ENCODE measurements at regions not wholly inside any gene's neighbourhood (a gene's known extent, or its start where the extent isn't known, plus 50 kb on each side); places are given as distances from the start of the nearest gene placed in this dataset.
"Not testable (repeated sequence)": the region's sequence is repeated elsewhere in the genome, so short reads cannot be mapped to it uniquely, and the experiment has no call there.

GRCh38 chr11:46180736-46181135 lies 59.5 kb upstream of the PHF21A start:
- DNase-seq (ENCODE audit: low read depth in 1 of 2, low spot score in 1 of 2): no peak
- no peak overlapping the region for H3K4me3 ChIP-seq (replicated peaks; ENCODE audit: insufficient read depth, low read length)
- no peak overlapping the region for H3K27ac ChIP-seq (replicated peaks)
- peaks cover 2% of the 10 kb centered on the region for H3K27me3 ChIP-seq (ENCODE audit: insufficient read depth, poor library complexity, severe bottlenecking)
- TF ChIP-seq GABPA (IDR thresholded peaks at IDR 0.05; ENCODE audit: low read depth) (no peak), POLR2AphosphoS5 (IDR thresholded peaks at IDR 0.05; ENCODE audit: low read depth) (no peak), SPI1 (IDR thresholded peaks at IDR 0.05; ENCODE audit: borderline replicate concordance, low read depth) (no peak)

GRCh38 chr11:46178513-46178912 lies 57.3 kb upstream of the PHF21A start:
- no peak for DNase-seq (ENCODE audit: low read depth in 1 of 2, low spot score in 1 of 2)
- no peak overlapping the region for H3K27ac ChIP-seq (replicated peaks)
- peaks cover 2% of the 10 kb centered on the region for H3K27me3 ChIP-seq (ENCODE audit: insufficient read depth, poor library complexity, severe bottlenecking)
- no peak overlapping the region for H3K4me3 ChIP-seq (replicated peaks; ENCODE audit: insufficient read depth, low read length)
- TF ChIP-seq SPI1 (IDR thresholded peaks at IDR 0.05; ENCODE audit: borderline replicate concordance, low read depth): no peak
- TF ChIP-seq REST (IDR thresholded peaks at IDR 0.05; ENCODE audit: insufficient replicate concordance, low read depth): no peak
- no peak for TF ChIP-seq POLR2AphosphoS5 (IDR thresholded peaks at IDR 0.05; ENCODE audit: low read depth)
- TF ChIP-seq CTCF (IDR thresholded peaks at IDR 0.05; ENCODE audit: insufficient read depth, low read length): no peak
- no peak for TF ChIP-seq GABPA (IDR thresholded peaks at IDR 0.05; ENCODE audit: low read depth)

- TF ChIP-seq CTCF (IDR thresholded peaks at IDR 0.05; ENCODE audit: insufficient read depth, low read length) (no peak), SPI1 (IDR thresholded peaks at IDR 0.05; ENCODE audit: borderline replicate concordance, low read depth) (no peak), GABPA (IDR thresholded peaks at IDR 0.05; ENCODE audit: low read depth) (no peak), POLR2AphosphoS5 (IDR thresholded peaks at IDR 0.05; ENCODE audit: low read depth) (no peak)
- no peak overlapping the region for H3K27ac ChIP-seq (replicated peaks)
- H3K4me3 ChIP-seq (replicated peaks; ENCODE audit: insufficient read depth, low read length): no peak overlapping the region
- no peak for DNase-seq (ENCODE audit: low read depth in 1 of 2, low spot score in 1 of 2)
- H3K27me3 ChIP-seq (ENCODE audit: insufficient read depth, poor library complexity, severe bottlenecking): peaks cover 2% of the 10 kb centered on the region
These were observed 55.2 kb upstream of the PHF21A start for GRCh38 chr11:46176421-46176820.

- Histone ChIP-seq H3K27me3 (ENCODE audit: insufficient read depth, poor library complexity, severe bottlenecking) (no peaks in the 10 kb centered on the region), H3K4me3 (replicated peaks; ENCODE audit: insufficient read depth, low read length) (no peak overlapping the region), H3K27ac (replicated peaks) (no peak overlapping the region)
- TF ChIP-seq SPI1 (IDR thresholded peaks at IDR 0.05; ENCODE audit: borderline replicate concordance, low read depth) (no peak), REST (IDR thresholded peaks at IDR 0.05; ENCODE audit: insufficient replicate concordance, low read depth) (no peak), GABPA (IDR thresholded peaks at IDR 0.05; ENCODE audit: low read depth) (no peak), POLR2AphosphoS5 (IDR thresholded peaks at IDR 0.05; ENCODE audit: low read depth) (no peak), CTCF (IDR thresholded peaks at IDR 0.05; ENCODE audit: insufficient read depth, low read length) (no peak)
- DNase-seq (ENCODE audit: low read depth in 1 of 2, low spot score in 1 of 2): no peak
These were observed 54.2 kb upstream of the PHF21A start for GRCh38 chr11:46175401-46176002.

GRCh38 chr11:46171693-46172092 lies 50.4 kb upstream of the PHF21A start:
- DNase-seq (ENCODE audit: low read depth in 1 of 2, low spot score in 1 of 2): peak in 1 of 2 experiments; percentile 9
- not testable (repeated sequence) for H3K27ac ChIP-seq (replicated peaks); H3K27me3 ChIP-seq (ENCODE audit: insufficient read depth, poor library complexity, severe bottlenecking); H3K4me3 ChIP-seq (replicated peaks; ENCODE audit: insufficient read depth, low read length)

All from HL-60 (cell line).